UCSD-AML1 (cell line): ENCODE measurements at regions not wholly inside any gene's neighbourhood (a gene's known extent, or its start where the extent isn't known, plus 50 kb on each side); places are given as distances from the start of the nearest gene placed in this dataset.
"Not testable (repeated sequence)": the region's sequence is repeated elsewhere in the genome, so short reads cannot be mapped to it uniquely, and the experiment has no call there.

Experiments used
- DNase-seq: peaks from one replicate; lab custom pipeline; 2025; ENCODE audit not compliant: unreplicated experiment; lab: John Stamatoyannopoulos, UW

- DNase-seq, result not testable (repeated sequence)
These were observed 60.6 kb upstream of the RTL6 start for GRCh38 chr22:44558671-44559070.

GRCh38 chr22:44557872-44558271 lies 59.8 kb upstream of the RTL6 start:
- DNase-seq, result not testable (repeated sequence)

DNA sequence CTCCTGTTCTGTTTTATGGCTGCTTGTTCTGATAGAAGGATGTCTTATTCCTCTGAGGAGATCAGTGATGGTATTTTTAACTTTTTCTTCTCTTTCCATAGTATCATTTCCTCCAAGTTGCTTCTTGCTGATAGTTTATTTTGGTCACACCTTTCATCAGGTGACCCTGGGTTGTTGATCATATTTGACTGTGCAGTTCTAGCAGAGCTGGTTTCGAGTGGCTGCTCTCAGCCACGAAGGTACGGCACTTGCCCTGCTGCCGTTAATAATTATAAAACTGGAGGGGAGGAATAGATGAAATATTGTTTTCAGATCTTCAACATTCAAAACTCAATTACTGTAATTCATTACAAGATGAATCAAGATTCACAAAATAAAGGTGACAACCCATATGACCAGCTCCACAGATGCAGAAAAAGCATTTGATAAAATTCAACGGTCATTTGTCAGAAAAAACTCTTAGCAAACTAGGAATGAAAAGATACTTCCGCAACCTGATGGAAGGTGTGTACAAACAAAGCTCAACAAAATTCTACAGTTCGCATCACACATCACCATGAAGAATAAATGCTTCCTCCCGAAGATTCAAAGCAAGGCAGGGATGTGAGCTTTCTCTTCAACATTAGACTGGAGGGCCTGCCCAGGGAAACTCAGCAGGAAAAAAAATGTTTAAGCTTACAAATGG lies 59.2 kb upstream of the RTL6 start:
- no peak for DNase-seq

- no peak for DNase-seq
These were observed 57.6 kb upstream of the RTL6 start for GRCh38 chr22:44555597-44555996.

- DNase-seq, result no peak
These were observed 57.0 kb upstream of the RTL6 start for GRCh38 chr22:44555046-44555445.

- no peak for DNase-seq
These were observed 56.4 kb upstream of the RTL6 start for GRCh38 chr22:44554411-44554810.

DNA sequence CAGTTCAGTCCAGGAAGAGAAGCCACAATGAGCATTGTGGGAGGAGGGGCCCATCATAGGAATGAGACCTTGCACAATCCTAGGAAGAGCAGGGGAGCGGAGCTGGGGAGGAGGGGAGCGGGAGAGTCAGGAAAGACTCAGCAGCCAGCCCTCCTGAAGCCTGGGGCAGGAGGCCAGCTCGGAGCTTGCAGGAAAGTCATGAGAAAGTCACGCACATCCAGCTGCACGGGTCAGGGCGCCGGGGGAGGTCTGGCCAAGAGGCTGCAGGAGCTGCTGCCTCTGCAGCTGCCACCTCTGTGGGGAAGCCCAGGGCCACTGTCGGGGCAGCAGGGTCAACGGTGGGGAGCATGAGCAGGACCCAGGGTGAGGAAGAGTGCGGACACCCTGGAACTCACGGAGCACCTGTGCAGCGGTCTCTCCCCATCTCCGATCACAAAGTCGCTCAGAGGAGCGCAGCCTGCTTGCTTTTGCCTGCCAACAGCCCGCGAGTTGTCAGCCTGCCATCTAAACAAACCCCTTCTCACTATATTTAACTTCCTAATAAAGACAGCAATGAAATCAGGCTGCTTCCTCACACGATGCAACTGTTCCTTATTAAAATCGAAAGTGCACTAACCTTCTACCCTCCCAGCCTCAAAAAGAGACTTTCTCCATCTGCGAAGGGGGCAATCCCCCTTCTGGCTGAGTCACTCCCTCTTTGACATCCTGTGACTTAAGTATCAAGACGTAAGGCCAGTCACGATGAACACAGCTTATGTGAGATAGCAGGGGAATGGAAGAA lies 52.9 kb upstream of the RTL6 start:
- DNase-seq, result no peak

- DNase-seq, result no peak
These were observed 51.7 kb upstream of the RTL6 start for GRCh38 chr22:44549701-44550100.

DNA sequence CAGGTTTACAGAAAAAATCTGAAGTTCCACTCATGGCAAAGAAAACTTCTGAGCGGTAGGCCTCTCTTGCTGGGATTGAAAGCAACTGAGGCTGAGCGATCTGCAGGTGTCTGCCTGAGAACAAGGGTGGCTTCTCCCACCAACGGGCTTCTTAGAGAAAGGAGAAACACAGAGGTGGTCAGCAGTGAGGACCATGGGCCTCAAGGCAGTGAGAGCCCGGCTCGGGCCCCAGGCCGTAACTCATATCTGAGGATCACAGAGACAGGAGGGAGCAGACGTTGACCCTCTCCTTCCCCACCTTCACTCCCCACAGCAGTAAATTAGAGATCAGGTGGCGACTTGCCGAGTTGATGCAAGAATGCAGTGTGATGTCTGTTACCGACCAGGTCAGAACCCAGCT lies 50.9 kb upstream of the RTL6 start:
- DNase-seq, result no peak
